ENCODE measurements at regions not wholly inside any gene's neighbourhood (a gene's known extent, or its start where the extent isn't known, plus 50 kb on each side); places are given as distances from the start of the nearest gene placed in this dataset.

DNA sequence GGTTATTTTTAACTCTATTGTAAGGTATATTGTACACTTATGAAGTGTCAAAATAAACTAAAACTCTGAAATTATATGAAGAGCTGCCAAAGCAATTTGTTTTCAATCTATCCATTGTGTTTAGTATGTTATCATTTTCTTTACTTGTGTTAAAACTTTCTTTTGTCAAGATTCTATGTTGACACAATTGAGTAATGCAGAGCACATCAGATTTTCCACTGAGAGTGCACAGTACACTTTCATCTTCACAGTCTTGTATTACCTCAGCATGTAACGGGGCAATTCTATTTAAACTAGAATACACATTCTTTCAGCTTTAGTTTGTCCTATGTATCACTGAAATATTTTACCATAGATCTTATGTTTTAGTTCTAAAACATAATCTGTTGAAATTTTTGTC, 304.4 kb upstream of the ZC3H15 start:
- TF ChIP-seq, protein P1, sequence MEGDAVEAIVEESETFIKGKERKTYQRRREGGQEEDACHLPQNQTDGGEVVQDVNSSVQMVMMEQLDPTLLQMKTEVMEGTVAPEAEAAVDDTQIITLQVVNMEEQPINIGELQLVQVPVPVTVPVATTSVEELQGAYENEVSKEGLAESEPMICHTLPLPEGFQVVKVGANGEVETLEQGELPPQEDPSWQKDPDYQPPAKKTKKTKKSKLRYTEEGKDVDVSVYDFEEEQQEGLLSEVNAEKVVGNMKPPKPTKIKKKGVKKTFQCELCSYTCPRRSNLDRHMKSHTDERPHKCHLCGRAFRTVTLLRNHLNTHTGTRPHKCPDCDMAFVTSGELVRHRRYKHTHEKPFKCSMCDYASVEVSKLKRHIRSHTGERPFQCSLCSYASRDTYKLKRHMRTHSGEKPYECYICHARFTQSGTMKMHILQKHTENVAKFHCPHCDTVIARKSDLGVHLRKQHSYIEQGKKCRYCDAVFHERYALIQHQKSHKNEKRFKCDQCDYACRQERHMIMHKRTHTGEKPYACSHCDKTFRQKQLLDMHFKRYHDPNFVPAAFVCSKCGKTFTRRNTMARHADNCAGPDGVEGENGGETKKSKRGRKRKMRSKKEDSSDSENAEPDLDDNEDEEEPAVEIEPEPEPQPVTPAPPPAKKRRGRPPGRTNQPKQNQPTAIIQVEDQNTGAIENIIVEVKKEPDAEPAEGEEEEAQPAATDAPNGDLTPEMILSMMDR (IDR thresholded peaks at IDR 0.05) = no peak
- TF ChIP-seq, protein P2, sequence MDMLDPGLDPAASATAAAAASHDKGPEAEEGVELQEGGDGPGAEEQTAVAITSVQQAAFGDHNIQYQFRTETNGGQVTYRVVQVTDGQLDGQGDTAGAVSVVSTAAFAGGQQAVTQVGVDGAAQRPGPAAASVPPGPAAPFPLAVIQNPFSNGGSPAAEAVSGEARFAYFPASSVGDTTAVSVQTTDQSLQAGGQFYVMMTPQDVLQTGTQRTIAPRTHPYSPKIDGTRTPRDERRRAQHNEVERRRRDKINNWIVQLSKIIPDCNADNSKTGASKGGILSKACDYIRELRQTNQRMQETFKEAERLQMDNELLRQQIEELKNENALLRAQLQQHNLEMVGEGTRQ (CRISPR knock-in tag; IDR thresholded peaks at IDR 0.05) = no peak
- TF ChIP-seq, protein P3, sequence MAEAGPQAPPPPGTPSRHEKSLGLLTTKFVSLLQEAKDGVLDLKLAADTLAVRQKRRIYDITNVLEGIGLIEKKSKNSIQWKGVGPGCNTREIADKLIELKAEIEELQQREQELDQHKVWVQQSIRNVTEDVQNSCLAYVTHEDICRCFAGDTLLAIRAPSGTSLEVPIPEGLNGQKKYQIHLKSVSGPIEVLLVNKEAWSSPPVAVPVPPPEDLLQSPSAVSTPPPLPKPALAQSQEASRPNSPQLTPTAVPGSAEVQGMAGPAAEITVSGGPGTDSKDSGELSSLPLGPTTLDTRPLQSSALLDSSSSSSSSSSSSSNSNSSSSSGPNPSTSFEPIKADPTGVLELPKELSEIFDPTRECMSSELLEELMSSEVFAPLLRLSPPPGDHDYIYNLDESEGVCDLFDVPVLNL (CRISPR knock-in tag; IDR thresholded peaks at IDR 0.05; ENCODE audit: borderline replicate concordance, low read depth) = no peak
- TF ChIP-seq MYBL2 (CRISPR knock-in tag; IDR thresholded peaks at IDR 0.05) = no peak
- no peak for TF ChIP-seq CBFB (CRISPR knock-in tag; IDR thresholded peaks at IDR 0.05; ENCODE audit: low read depth)
- no peak for TF ChIP-seq ESRRA (CRISPR knock-in tag; IDR thresholded peaks at IDR 0.05; ENCODE audit: borderline replicate concordance)
- TF ChIP-seq CREM (CRISPR knock-in tag; IDR thresholded peaks at IDR 0.05) = no peak
- no peak for TF ChIP-seq SP1 (CRISPR knock-in tag; conservative IDR thresholded peaks at IDR 0.05)
- TF ChIP-seq ZNF416 (CRISPR knock-in tag; IDR thresholded peaks at IDR 0.05) = no peak
- TF ChIP-seq NR3C1 (CRISPR knock-in tag; conservative IDR thresholded peaks at IDR 0.05; ENCODE audit: low read depth) = no peak
- TF ChIP-seq NR2C2 (CRISPR knock-in tag; IDR thresholded peaks at IDR 0.05) = no peak
- TF ChIP-seq, protein P4, sequence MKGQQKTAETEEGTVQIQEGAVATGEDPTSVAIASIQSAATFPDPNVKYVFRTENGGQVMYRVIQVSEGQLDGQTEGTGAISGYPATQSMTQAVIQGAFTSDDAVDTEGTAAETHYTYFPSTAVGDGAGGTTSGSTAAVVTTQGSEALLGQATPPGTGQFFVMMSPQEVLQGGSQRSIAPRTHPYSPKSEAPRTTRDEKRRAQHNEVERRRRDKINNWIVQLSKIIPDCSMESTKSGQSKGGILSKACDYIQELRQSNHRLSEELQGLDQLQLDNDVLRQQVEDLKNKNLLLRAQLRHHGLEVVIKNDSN (CRISPR knock-in tag; IDR thresholded peaks at IDR 0.05) = no peak

All from WTC11 (cell line).